ENCODE measurements at regions not wholly inside any gene's neighbourhood (a gene's known extent, or its start where the extent isn't known, plus 50 kb on each side); places are given as distances from the start of the nearest gene placed in this dataset.

DNA sequence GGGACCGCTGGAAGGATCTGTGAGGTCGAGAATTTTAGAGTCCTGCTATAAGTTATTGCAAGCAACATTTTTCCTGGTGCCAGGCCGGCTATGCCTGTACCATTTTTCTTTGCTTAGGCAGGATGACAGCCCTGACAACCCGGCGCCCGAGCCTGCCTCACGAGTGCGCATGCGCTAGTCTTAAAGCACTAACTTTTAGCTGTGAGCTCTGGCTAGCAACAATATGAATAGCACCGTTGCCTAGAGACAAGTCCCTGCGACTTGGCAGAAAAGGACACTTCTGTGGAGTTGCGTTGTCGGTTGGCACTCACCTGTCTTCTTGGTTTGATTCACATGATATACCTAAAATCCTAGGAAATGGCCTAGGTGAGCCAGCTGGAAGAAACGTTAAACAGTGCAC, 663.4 kb upstream of the TSPY4 start:
- no peak for TF ChIP-seq POLR2AphosphoS5 (IDR thresholded peaks at IDR 0.05)
- TF ChIP-seq POLR2A (IDR thresholded peaks at IDR 0.05) = no peak
- TF ChIP-seq CTCF (IDR thresholded peaks at IDR 0.05 in 8 of 11, conservative IDR thresholded peaks at IDR 0.05 in 3 of 11) = no peak

Data from spleen (tissue), 7 donors.